ENCODE measurements at regions not wholly inside any gene's neighbourhood (a gene's known extent, or its start where the extent isn't known, plus 50 kb on each side); places are given as distances from the start of the nearest gene placed in this dataset.

DNA sequence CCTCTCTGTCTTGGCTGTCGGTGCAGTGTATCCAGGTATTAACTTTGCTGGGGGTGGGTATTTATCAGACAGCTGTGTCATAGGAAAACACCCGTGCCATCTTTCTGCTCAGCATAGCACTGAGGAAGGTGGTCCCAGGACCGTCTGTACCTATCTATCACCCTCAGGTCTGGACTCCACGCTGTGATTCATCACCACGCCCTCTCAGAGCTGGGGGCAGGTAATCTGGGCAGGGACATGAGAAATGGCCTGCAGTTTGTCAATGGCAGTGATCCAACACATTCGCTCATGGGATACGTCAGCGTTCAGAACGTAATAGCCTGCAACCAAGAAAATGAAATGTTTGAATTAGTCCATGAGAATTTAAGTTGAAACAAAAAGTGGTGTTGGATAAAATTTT is 151.6 kb upstream of the MAP1B start:
- Histone ChIP-seq H3K27me3 (replicated peaks in 1 of 7) (peaks cover 0 to 8% (median 0%) of the 10 kb centered on the region in 7 donors), H3K36me3 (no peaks in the 10 kb centered on the region), H3K9me3 (no peaks in the 10 kb centered on the region), H3K27ac (no peak overlapping the region), H3K4me3 (no peak overlapping the region), H3K4me1 (no peaks in the 10 kb centered on the region)
- 85 to 87% (median 86%) methylated on average over 9 of the region's 9 CpGs for WGBS, 5 donors
- intact Hi-C loops (cut with DNase I; ENCODE audit: low total_unique reads): no loop called here
- DNase-seq: no peak
- TF ChIP-seq POLR2A (IDR thresholded peaks at IDR 0.05): no peak
- TF ChIP-seq CTCF (IDR thresholded peaks at IDR 0.05 in 8 of 11, conservative IDR thresholded peaks at IDR 0.05 in 3 of 11): no peak
- TF ChIP-seq POLR2AphosphoS5 (IDR thresholded peaks at IDR 0.05): no peak

DNA sequence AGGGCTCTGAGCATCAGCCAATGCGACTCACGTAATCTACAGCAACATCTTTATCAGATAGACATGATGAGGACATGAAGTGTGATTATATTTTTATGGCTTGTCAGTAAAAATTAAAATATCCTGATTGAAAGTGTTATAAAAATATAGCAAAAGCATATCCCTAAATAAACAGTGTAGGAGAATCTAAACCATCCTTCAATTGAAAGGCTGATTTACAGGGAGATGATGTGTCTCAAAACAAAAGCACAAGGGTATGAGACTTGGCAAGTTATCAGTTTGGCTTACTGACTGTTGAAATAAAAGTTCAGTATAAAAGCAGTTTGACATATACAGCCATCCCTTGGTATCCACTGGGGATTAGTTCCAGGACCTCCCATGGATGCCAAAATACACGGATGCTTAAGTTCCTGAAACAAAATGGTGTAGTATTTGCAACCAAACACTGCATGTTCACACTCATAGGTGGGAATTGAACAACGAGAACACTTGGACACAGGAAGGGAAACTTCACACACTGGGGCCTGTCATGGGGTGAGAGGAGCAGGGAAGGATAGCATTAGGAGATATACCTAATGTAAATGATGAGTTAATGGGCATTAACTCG is 149.9 kb upstream of the MAP1B start:
- Histone ChIP-seq H3K36me3 (no peaks in the 10 kb centered on the region), H3K9me3 (no peaks in the 10 kb centered on the region), H3K4me1 (no peaks in the 10 kb centered on the region), H3K4me3 (no peak overlapping the region), H3K27me3 (replicated peaks in 1 of 7) (peaks cover 0 to 8% (median 0%) of the 10 kb centered on the region in 7 donors), H3K27ac (no peak overlapping the region)
- intact Hi-C loops (cut with DNase I; ENCODE audit: low total_unique reads): no loop called here
- 59 to 72% (median 67%) methylated on average over 5 of the region's 5 CpGs for WGBS, 5 donors
- TF ChIP-seq POLR2AphosphoS5 (IDR thresholded peaks at IDR 0.05) (no peak), CTCF (IDR thresholded peaks at IDR 0.05 in 8 of 11, conservative IDR thresholded peaks at IDR 0.05 in 3 of 11) (no peak), POLR2A (IDR thresholded peaks at IDR 0.05) (no peak)
- no peak for DNase-seq

DNA sequence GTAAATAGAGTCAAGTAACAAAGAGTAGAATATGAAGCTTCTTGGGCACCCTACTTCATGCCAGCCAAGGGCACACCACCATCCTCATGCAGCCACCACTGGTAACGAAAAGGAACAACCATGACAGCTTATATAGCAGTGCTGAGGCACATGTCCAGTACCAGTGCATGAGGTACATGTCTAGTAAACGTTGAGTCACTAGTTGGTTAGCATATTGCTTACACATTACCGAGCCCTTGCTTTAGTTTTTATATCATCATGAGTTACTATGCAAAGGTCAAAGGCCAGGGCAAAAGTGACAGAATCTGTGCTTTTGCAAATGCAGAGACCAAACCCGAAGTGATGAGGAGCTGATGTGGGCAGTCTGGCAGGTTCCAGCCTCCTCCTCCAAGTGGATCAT is 147.1 kb upstream of the MAP1B start:
- TF ChIP-seq CTCF (IDR thresholded peaks at IDR 0.05 in 8 of 11, conservative IDR thresholded peaks at IDR 0.05 in 3 of 11): no peak
- TF ChIP-seq POLR2A (IDR thresholded peaks at IDR 0.05): no peak
- Histone ChIP-seq H3K27me3 (replicated peaks in 1 of 7) (no peaks in the 10 kb centered on the region), H3K36me3 (no peaks in the 10 kb centered on the region), H3K9me3 (no peaks in the 10 kb centered on the region), H3K4me3 (no peak overlapping the region), H3K27ac (no peak overlapping the region), H3K4me1 (no peaks in the 10 kb centered on the region)
- DNase-seq: no peak
- intact Hi-C loops (cut with DNase I; ENCODE audit: low total_unique reads): no loop called here
- 72 to 85% (median 82%) methylated on average over 4 of the region's 4 CpGs for WGBS, 5 donors

- Histone ChIP-seq H3K27me3 (replicated peaks in 1 of 7) (no peaks in the 10 kb centered on the region), H3K9me3 (no peaks in the 10 kb centered on the region), H3K4me3 (no peak overlapping the region), H3K27ac (no peak overlapping the region), H3K36me3 (no peaks in the 10 kb centered on the region), H3K4me1 (no peaks in the 10 kb centered on the region)
- intact Hi-C loops (cut with DNase I; ENCODE audit: low total_unique reads): no loop called here
- no peak for DNase-seq
- 91 to 95% (median 94%) methylated on average over 7 of the region's 7 CpGs for WGBS, 5 donors
- no peak for TF ChIP-seq POLR2A (IDR thresholded peaks at IDR 0.05)
- TF ChIP-seq POLR2AphosphoS5 (IDR thresholded peaks at IDR 0.05): no peak
- no peak for TF ChIP-seq CTCF (IDR thresholded peaks at IDR 0.05 in 8 of 11, conservative IDR thresholded peaks at IDR 0.05 in 3 of 11)
Measured at GRCh38 chr5:71961786-71962185, 145.5 kb upstream of the MAP1B start.

Data from spleen (tissue), 11 donors.